ENCODE measurements at regions not wholly inside any gene's neighbourhood (a gene's known extent, or its start where the extent isn't known, plus 50 kb on each side); places are given as distances from the start of the nearest gene placed in this dataset.

DNA sequence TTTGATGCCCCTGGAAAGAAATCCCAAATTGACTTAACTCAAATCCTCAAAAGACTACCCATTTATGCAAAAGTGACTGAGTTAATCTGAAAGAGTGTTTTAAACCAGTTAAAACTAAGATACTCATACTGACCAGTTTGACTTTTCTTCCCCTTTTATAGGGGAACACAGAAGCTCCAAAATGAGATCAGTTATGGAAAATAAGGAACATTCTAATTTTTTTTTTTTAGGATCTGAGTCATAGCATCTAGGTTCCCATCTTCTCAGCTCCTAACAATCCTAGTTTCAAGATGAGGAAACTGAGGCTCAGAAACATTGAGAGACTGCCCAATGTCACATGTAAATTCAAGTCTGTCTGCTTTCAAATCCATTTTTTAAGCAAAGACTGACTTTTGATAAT is 231.1 kb upstream of the RUNX1 start:
- TF ChIP-seq, protein P1, sequence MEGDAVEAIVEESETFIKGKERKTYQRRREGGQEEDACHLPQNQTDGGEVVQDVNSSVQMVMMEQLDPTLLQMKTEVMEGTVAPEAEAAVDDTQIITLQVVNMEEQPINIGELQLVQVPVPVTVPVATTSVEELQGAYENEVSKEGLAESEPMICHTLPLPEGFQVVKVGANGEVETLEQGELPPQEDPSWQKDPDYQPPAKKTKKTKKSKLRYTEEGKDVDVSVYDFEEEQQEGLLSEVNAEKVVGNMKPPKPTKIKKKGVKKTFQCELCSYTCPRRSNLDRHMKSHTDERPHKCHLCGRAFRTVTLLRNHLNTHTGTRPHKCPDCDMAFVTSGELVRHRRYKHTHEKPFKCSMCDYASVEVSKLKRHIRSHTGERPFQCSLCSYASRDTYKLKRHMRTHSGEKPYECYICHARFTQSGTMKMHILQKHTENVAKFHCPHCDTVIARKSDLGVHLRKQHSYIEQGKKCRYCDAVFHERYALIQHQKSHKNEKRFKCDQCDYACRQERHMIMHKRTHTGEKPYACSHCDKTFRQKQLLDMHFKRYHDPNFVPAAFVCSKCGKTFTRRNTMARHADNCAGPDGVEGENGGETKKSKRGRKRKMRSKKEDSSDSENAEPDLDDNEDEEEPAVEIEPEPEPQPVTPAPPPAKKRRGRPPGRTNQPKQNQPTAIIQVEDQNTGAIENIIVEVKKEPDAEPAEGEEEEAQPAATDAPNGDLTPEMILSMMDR (IDR thresholded peaks at IDR 0.05) = no peak

DNA sequence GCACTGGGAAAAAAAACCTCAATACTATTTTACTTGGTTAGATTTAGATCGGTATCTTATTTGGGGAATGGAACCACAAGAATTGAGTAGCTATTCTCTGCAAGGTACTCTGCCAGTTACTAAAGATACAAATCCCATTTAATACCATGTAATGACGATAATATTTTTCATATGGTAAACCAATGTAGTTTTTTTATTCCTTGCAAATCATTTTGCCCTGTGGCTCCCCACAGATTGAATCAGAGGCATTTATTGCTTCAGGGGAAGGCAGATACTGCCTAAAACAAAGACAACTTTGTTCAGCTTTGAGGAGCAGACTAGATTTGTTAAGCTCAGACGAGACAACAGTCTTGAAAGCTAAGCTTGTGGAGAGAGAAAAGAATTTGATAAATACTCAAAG is 226.7 kb upstream of the RUNX1 start:
- TF ChIP-seq, protein P1 (IDR thresholded peaks at IDR 0.05) = no peak

DNA sequence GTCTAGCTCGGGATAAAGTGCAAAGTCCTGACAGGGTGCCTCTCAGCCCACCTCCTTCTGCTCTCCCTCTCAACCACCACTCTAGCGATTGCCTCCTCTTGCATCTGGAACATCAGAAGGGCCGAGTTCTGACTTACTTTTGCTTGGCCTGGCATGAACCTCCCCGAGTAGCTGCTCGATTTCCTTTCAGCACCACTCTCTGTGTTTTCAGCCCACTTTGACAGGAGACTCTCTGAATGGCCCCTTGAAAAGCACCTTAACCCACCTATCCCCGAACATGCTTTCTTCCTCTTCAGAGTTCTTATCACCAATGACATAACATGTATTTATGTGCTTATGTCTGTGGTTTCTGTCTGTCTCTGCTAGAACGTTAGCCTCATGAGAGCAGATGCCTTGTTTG is 225.8 kb upstream of the RUNX1 start:
- TF ChIP-seq, protein P1 (IDR thresholded peaks at IDR 0.05) = no peak

DNA sequence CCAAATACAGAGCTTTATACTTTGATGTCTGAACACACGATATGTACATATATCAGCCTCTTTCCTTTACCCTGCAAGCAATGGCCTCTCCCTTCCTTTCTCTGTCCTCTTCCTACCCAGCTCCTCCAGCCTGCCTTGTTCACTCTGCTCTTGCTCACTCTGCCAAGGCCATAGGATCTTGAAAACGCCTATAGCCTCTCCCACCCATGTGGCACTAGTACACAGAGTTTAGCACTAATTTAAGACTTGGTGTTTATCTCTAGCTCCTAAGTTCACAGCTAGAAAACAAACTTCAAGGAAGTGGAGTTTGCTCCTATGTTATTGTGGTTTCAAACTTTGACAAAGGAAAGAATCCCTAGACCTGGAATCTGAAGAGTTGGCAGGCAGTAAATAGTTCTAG is 225.0 kb upstream of the RUNX1 start:
- TF ChIP-seq, protein P1 (IDR thresholded peaks at IDR 0.05) = no peak

DNA sequence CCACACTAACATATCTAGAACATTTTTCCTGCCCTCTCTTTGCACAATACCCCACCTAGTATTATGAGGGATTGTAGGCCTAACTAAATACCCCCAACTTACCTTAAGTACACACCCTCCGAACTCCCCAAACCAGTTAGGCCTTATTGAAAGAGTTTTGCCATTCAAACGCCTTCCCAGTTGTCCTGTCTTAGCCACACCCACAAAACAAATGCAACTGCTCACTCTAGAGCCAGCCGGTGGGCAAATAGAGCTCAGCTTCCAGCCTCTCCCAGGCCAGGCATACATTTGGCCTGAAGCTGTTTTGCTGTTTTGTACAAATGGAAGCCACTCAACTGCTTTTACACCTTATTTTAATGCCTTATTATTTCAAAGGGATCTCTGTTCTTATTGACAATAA is 224.2 kb upstream of the RUNX1 start:
- TF ChIP-seq, protein P1 (IDR thresholded peaks at IDR 0.05) = no peak

DNA sequence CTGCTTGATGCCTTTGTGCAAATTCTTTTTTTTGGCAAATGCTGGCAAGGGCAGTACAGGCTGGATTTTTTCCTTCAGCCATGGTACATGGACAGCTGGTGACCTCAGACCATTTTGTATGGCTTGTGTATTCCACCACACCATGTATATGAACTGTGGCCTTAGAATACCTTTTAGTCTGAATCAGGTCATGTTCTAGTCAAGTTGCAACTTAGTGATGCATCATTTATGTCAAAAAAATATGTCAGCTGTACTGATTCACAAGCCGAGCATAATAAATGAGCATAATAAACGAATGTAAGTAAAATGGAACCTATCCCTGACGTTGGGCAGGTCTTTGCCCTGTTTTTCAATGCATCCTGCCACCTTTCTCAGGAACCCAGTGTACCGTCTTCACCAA is 219.7 kb upstream of the RUNX1 start:
- TF ChIP-seq, protein P1 (IDR thresholded peaks at IDR 0.05) = no peak

DNA sequence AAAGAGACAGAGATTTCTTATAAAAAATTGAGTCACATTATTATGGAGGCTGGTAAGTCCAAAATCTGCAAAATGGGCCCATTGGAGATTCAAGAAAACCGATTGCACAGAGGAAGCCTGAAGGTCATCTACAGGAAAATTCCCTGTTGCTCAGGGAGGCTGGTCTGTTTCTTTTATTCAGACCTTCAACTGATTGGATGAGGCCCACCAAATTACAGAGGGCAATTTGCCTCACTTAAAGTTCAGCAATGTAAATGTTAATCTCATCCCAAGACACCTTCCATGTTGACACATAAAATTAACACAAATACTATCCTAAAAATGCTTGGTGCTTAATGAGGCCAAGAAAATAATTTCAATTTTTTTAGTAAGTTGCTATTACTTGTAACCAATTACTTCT is 219.2 kb upstream of the RUNX1 start:
- TF ChIP-seq, protein P1 (IDR thresholded peaks at IDR 0.05) = no peak

DNA sequence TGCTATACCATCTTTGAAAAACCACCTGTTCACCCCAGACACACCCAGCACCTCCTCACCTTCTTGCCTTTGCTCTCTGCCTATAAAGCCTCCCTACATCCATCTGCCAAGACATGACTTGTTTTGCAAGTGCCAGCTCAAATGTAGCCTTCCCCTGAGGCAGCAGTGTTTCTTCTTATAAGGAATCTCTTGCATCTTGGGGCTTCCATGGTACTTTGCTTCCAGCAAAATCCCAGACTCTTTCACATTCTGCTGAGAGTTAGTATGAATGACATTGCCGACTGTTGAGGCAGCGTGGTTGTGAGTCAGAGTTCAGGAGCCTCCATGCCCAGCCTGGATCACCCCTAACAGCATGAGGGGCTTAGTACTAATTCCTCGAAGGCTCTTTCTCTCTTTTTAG is 217.4 kb upstream of the RUNX1 start:
- TF ChIP-seq, protein P1 (IDR thresholded peaks at IDR 0.05) = no peak
